ENCODE measurements at regions not wholly inside any gene's neighbourhood (a gene's known extent, or its start where the extent isn't known, plus 50 kb on each side); places are given as distances from the start of the nearest gene placed in this dataset.

DNA sequence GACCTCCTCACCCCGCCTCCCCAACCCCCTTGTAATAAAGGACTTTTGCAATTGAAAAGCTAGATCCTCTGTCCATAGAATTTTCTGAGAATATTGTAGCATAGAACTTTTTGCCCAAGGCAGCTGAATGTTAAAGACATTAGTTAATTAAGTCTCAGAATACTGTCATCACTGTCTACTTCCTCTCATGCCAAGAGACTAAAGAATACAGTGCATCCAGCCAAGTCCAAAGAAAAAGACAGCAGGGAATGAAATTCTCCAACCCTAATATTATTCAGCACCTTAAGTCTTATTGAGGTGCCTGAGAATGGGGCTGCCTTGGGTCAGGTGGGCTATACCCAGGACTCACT lies 313.3 kb upstream of the GATB start:
- no peak overlapping the region for H3K9ac ChIP-seq (ENCODE audit: extremely low read depth, insufficient read length, low read length)
- H2BK120ac ChIP-seq (ENCODE audit: low read depth, low read length, poor library complexity, severe bottlenecking), result no peak overlapping the region
- H4K91ac ChIP-seq (ENCODE audit: insufficient read length, low read depth, low read length), result no peak overlapping the region
- no peak for DNase-seq
- no peaks in the 10 kb centered on the region for H3K27me3 ChIP-seq (ENCODE audit: insufficient read depth, low read length)
- no peak overlapping the region for H3K56ac ChIP-seq (ENCODE audit: insufficient read length, low read depth, low read length)
- no peak overlapping the region for H2BK5ac ChIP-seq (ENCODE audit: insufficient read length, low read length)
- no peaks in the 10 kb centered on the region for H3K79me1 ChIP-seq (ENCODE audit: insufficient read depth, low read depth, low read length, poor library complexity, severe bottlenecking)
- no peaks in the 10 kb centered on the region for H3K9me3 ChIP-seq (ENCODE audit: control insufficient read depth, low read depth, low read length)
- no peak overlapping the region for H2BK12ac ChIP-seq (ENCODE audit: insufficient read length, low read depth, low read length)
- H3K4ac ChIP-seq (ENCODE audit: low read depth, low read length), result no peak overlapping the region
- H2AFZ ChIP-seq (ENCODE audit: low read length), result no peak overlapping the region
- H3K4me1 ChIP-seq (ENCODE audit: insufficient read depth, low read length), result no peaks in the 10 kb centered on the region; the same call in 1 of the 2 replicates
- no peaks in the 10 kb centered on the region for H4K20me1 ChIP-seq (ENCODE audit: control insufficient read depth, insufficient read depth, insufficient read length)
- H3K18ac ChIP-seq (ENCODE audit: insufficient read length, low read depth, low read length), result no peak overlapping the region
- H3T11ph ChIP-seq (ENCODE audit: low read length), result no peak overlapping the region
- H3K27ac Mint-ChIP-seq, result no peak overlapping the region
- H3K36me3 Mint-ChIP-seq (ENCODE audit: insufficient read depth in 1 of 3, low read depth in 3 of 3), result no peaks in the 10 kb centered on the region; a peak in 1 of 7 replicates
- H3K23me2 ChIP-seq (ENCODE audit: insufficient read length, low read depth, low read length, poor library complexity, severe bottlenecking), result no peaks in the 10 kb centered on the region
- no peak overlapping the region for H3K23ac ChIP-seq (ENCODE audit: insufficient read length, low read depth, low read length)
- H3K4me3 Mint-ChIP-seq, result no peak overlapping the region
- no peak overlapping the region for H2AK5ac ChIP-seq (ENCODE audit: insufficient read length, low read length)
- no CpG with 5 or more reads among the region's 1 CpG for WGBS (ENCODE audit: extremely low coverage, insufficient read length, low lambda C conversion rate)
- H4K8ac ChIP-seq (replicated peaks; ENCODE audit: insufficient read length, low read depth, low read length), result no peak overlapping the region
- no peaks in the 10 kb centered on the region for H3K9me3 Mint-ChIP-seq
- no peak overlapping the region for H3K27ac ChIP-seq (ENCODE audit: insufficient read length, low read depth, low read length)
- H3K79me2 ChIP-seq (ENCODE audit: insufficient read depth, low read length), result no peaks in the 10 kb centered on the region
- no peak overlapping the region for H2BK20ac ChIP-seq (ENCODE audit: low read depth, low read length, poor library complexity, severe bottlenecking)
- no peak overlapping the region for H3K4me2 ChIP-seq (ENCODE audit: insufficient read depth, insufficient read length, low read length)
- TF ChIP-seq, protein P1, sequence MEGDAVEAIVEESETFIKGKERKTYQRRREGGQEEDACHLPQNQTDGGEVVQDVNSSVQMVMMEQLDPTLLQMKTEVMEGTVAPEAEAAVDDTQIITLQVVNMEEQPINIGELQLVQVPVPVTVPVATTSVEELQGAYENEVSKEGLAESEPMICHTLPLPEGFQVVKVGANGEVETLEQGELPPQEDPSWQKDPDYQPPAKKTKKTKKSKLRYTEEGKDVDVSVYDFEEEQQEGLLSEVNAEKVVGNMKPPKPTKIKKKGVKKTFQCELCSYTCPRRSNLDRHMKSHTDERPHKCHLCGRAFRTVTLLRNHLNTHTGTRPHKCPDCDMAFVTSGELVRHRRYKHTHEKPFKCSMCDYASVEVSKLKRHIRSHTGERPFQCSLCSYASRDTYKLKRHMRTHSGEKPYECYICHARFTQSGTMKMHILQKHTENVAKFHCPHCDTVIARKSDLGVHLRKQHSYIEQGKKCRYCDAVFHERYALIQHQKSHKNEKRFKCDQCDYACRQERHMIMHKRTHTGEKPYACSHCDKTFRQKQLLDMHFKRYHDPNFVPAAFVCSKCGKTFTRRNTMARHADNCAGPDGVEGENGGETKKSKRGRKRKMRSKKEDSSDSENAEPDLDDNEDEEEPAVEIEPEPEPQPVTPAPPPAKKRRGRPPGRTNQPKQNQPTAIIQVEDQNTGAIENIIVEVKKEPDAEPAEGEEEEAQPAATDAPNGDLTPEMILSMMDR (conservative IDR thresholded peaks at IDR 0.05), result no peak
- peaks cover 4% of the 10 kb centered on the region for H3K27me3 Mint-ChIP-seq (ENCODE audit: low read depth)
- no peak overlapping the region for H3K14ac ChIP-seq (ENCODE audit: insufficient read depth, low read length)
- no peak overlapping the region for H4K5ac ChIP-seq (ENCODE audit: insufficient read length, low read depth, low read length)
- H3K4me1 Mint-ChIP-seq, result peaks cover 21 to 24% of the 10 kb centered on the region in 2 experiments
- no peak overlapping the region for H2BK15ac ChIP-seq (ENCODE audit: low read depth, low read length)
